GM18517 (cell line): ENCODE measurements at regions not wholly inside any gene's neighbourhood (a gene's known extent, or its start where the extent isn't known, plus 50 kb on each side); places are given as distances from the start of the nearest gene placed in this dataset.

Experiments used
- ATAC-seq: cut with Tn5 transposase; IDR thresholded peaks from one replicate; pipeline ENCODE4 v1.9.1; 2021; ENCODE audit warnings: mild to moderate bottlenecking, moderate library complexity; ENCODE audit not compliant: unreplicated experiment

- ATAC-seq = no peak
These were observed 1588.9 kb upstream of the PCDH7 start for GRCh38 chr4:29131304-29131703.

GRCh38 chr4:29142708-29143107 is 1577.5 kb upstream of the PCDH7 start:
- ATAC-seq = no peak

- no peak for ATAC-seq
These were observed 1568.6 kb upstream of the PCDH7 start for GRCh38 chr4:29151584-29151983.

DNA sequence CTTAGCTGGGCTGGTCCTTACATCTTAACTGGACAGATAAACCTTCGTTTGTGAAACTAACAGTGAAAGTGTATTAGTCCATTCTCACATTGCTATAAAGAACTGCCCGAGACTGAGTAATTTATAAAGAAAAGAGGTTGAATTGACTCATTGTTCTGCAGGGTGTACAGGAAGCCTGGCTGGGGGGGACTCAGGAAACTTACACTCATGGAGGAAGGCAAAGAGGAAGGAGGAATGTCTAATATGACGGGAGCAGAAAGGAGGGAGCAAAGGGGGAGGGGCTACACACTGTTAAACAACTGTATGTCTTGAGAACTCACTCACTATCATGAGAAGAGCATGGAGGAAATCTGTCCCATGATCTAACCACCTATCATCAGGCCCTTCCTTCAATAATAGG is 1566.5 kb upstream of the PCDH7 start:
- ATAC-seq = no peak

DNA sequence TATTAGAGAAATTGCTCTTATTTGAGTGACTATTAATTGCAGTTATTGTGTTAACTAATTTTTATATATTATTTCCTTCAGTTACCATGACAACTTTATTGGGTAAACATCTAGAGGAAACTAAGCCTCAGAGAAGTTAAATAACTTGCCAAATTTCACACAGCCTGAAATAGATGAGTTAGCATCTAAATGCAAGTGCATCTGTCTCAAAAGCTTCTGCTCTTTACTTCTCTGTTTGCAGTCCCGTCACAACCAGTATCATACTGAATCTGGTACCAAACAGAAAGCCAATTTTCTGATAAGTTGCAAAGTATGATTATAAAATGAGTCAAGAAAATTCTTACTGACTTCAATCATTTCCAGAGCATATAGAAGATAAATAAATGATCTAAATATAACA is 1544.9 kb upstream of the PCDH7 start:
- no peak for ATAC-seq

GRCh38 chr4:29199025-29199424 is 1521.1 kb upstream of the PCDH7 start:
- ATAC-seq = no peak

DNA sequence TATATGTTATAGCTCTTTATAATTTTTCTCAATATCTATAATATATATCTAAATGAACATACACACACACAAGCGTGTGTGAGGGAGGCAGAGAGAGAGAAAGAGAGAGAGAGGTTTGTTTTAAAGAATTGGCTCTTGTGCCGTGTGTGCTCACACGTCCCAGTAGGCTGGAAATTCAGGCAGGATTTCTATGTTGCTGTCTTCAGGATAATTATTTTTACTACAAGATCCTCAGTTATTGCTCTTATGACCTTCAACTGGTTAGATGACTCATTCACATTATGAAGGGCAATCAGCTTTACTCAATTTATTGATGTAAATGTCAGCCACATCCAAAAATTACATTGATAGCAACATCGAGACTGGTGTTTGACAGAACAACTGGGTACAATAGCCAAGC is 1520.7 kb upstream of the PCDH7 start:
- ATAC-seq = no peak

DNA sequence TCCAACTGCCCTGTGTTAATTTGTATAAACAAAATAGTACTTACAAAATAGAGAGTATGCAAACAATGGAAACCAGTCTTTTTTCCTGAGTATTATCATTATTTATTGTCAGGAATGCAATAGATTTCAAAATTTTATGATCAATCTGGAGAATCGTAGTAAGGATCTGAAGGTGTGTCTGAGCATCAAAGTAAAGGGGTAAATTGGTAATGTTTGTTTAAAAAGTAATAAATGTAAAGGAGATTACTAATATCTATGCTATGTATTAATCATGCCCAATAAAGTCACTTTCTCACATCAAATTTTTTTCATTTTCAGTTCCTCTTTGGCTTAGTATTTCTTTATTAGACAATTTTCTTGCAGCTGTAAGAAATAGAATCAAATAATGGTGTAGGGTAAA is 1507.1 kb upstream of the PCDH7 start:
- ATAC-seq = no peak

DNA sequence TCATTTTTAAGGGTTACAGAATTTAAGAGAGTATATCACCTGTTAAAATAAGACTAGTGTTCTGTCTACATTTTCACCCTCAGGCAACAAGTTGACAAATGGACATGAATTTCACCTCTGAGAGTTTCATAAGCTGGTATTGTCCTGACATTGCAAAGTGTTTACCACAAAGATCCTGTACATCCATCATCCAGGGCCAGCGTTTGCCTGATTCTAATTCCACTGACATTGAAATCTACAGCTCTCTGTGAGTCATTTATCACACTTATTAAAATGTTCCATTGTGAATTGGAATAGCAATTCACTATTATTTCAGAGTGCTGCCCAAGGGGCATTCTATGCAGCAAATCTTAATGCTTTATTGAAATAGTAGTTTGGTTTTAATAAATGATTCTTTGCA is 1499.4 kb upstream of the PCDH7 start:
- ATAC-seq = no peak

GRCh38 chr4:29224911-29225310 is 1495.3 kb upstream of the PCDH7 start:
- ATAC-seq = no peak

DNA sequence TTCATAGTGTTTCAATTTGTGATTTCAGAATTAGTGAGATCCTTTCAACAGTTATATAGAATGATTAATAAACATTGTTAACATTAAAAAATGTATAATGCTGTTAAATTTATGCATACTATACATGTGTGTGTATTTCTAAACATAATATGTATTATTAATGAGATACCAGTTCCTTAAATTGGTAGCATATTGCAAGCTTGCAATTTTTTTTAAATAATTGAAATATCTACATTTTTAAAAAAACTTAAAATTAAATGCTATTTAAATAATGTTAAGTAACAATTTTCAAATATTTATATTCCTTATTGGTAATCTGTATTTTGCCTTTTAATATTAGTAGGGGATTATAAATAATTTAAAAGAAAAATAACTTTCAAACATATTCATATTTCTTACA is 1479.5 kb upstream of the PCDH7 start:
- no peak for ATAC-seq

DNA sequence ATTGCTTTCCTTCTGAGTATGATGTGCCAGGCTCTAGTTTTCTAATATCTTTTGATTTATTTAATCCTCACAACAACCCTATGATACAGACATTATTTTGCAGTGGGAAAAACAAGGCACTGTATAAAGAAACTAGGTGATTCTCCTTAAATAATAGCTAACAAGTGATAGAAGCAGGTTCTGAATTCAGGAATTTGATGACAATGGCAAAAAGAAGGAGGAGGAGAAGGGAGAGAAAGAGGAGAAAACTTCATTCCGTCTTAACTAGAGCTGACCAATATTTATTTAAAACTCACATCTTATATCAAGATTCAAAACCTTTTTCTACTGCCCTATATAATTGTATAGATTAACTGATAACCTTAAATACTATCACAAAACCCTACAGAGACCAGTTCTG is 1477.1 kb upstream of the PCDH7 start:
- ATAC-seq = no peak

DNA sequence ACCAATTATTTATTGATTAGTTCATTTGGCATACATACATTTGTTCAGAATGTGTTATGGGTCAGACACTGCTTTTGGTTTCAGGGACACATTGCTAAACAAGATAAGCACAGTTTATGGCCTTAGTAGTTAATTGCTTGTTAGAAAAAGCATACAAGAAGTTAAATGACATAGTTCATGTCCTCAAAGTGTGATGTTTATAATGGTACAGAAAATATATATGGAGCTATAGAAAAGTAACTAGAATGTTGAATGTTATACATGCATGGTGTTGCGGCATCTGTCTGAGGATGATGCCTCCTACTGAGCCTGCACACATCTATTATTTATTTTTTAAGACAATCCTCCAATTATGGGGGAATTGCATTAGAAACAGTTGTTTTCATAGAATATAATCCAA is 1476.3 kb upstream of the PCDH7 start:
- no peak for ATAC-seq

DNA sequence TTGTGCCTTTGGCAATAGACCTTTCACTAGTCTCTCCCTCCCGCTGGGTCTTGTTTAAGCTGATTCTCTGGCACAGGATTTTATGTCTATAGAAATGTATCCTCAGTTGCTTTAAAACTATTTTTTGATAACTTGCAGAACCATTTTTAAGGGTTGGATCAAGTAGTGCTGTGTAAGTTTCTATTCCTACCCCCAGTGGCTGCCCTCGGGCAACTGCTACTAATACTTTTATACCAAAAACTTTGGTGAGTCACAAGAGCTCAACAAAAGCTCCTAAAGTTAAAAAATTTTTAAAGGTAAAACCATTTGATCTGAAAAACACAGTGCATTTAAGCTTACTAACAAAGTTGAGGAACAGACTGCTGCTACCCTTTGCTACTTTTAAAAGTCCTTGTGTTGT is 1460.6 kb upstream of the PCDH7 start:
- no peak for ATAC-seq

DNA sequence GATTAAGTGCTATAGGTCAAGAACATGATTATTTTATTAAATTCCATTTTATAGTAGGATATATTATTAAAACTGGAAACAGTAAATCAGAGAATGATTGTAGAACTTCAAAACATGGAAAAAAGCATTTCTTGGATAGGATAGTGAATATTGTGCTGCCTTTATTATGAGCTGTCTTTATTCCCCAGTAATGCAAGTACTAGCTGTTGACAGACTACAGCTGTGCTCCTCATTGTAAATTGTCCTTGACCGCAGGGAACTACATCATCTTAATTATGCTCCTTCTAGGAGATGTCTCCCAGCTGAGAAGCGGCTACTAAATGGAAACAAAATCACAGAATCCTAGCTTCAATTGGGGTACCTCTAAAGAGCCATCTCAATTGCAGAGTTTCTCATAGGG is 1457.2 kb upstream of the PCDH7 start:
- no peak for ATAC-seq

GRCh38 chr4:29276150-29276549 is 1444.0 kb upstream of the PCDH7 start:
- no peak for ATAC-seq

DNA sequence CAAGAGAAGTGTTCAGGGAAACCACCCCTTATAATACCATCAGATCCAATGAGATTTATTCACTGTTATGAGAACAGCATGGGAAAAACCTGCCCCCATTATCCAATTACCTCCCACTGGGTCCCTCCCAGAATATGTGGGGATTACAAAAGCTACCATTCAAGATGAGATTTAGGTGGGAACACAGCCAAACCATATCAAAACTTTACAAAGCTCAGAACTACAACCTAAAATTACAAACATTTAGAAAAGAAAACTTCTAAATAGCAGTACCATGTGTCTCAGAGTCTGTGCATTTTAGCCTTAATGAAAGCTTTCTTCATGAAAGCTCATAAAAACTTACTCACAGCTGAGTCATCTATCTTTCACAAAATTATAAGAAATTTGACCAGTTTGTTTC is 1442.8 kb upstream of the PCDH7 start:
- ATAC-seq = no peak

DNA sequence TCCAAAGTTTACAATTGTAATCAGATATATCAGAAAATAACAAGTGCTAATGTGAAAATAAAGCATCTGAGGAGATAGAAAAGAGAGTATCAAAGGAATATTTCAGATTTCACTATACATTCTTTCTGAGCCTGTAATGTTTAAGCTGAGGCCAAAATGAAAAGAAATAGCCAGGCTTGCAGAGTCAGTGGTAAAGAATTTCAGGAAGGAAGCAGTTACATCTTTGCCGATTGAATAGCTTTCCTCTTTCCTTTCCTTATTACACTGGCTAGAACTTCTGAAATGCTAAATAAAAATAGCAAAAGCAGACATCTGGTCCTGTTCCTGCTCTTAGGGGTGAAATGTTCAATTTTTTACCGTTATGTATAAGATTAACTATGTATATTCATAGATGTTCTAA is 1441.6 kb upstream of the PCDH7 start:
- no peak for ATAC-seq

DNA sequence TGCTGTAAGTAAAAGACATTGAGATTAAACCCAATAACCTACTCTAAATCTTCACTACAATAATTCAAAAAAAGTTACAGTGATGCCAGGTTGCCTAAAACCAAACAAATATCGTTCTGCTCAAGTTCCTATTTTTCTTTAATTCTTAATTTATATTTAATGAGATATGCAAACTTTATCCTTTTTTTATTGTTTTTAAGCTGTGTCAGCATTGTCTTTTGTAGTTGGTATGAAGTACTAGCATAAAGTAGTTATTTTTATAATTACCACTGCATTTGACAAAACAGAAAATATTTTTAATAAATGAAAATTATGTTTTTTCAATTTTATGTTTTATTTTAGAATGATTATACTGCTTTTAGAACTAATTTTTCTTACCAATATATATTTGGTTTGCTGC is 1431.1 kb upstream of the PCDH7 start:
- ATAC-seq = no peak

DNA sequence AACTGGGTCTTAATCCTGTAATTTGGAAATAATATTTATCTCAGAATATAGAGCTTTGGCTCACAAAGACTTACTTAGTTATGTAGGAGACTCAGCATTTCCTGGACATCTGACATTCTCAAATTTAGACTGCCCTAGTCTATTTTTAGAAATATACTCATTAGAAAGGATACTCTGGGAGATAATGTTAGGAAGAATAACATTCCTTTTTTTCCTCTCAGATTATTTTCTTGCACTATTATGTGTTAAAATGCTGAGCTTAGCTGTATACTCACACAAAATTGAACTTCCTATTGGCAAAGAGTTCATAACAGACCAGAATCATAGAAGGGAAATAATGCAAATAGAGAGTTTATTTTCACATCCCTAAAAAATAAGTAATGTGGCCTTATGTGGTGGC is 1424.9 kb upstream of the PCDH7 start:
- ATAC-seq = no peak

DNA sequence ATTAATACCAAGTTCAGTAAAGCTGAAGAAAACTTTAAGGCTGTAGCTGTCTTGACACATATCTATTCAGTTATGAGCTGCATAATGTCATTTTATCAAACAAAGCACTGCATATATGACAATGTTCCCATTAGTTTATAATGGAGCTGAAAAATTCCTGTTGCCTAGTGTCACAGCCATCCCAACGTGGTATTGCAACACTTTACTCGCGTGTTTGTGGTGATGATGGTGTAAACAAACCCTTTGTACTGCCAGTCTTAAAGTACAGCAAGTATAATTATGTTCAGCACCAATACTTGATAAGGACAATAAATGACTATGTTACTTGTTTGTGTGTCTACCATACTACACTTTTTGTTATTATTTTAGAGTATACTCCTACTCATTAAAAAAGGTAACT is 1415.6 kb upstream of the PCDH7 start:
- no peak for ATAC-seq

- no peak for ATAC-seq
These were observed 1412.9 kb upstream of the PCDH7 start for GRCh38 chr4:29307256-29307655.

DNA sequence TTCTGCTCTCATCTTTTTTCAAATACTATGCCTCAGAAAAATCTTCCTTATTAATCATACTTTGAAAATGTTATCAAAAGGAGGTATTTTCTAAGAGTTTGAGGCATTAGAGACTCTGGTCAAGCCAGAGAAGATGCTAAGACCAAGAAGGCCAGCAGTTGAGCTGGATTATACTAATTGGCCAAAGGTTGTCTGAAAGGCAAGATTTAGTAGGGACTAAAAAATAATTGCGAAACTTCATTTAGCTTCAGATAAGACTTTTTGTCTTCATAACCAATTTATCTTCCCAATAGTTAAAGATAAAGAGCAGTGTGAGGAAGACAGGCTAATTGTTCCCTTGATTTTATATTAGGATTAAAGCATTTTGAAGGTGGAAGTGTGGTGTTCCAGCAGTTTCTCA is 1412.4 kb upstream of the PCDH7 start:
- ATAC-seq = no peak

GRCh38 chr4:29309050-29309449 is 1411.1 kb upstream of the PCDH7 start:
- ATAC-seq = no peak
